GM12892 (cell line): ENCODE measurements at regions not wholly inside any gene's neighbourhood (a gene's known extent, or its start where the extent isn't known, plus 50 kb on each side); places are given as distances from the start of the nearest gene placed in this dataset.

ENCODE experiments used
- DNase-seq: peaks from one replicate; pipeline ENCODE4 v3.0.0; 2011; ENCODE audit not compliant: insufficient read length
- FAIRE-seq: peaks from 2 replicates; lab custom pipeline; 2011; peaks lifted over from hg19 to GRCh38; lab: Jason Lieb, UNC
- POLR2A ChIP-seq: IDR thresholded peaks from 2 replicates; pipeline ENCODE4 v1.6.1; 2011; ENCODE audit warnings: low read depth, low read length, control low read depth
- POLR2AphosphoS5 ChIP-seq: IDR thresholded peaks from 2 replicates; pipeline ENCODE4 v1.6.1; 2011; ENCODE audit warnings: low read depth, low read length, control low read depth
- TAF1 ChIP-seq: IDR thresholded peaks from 2 replicates; pipeline ENCODE4 v1.6.1; 2011; ENCODE audit warnings: low read depth, mild to moderate bottlenecking, control low read depth, low read length, borderline replicate concordance

DNA sequence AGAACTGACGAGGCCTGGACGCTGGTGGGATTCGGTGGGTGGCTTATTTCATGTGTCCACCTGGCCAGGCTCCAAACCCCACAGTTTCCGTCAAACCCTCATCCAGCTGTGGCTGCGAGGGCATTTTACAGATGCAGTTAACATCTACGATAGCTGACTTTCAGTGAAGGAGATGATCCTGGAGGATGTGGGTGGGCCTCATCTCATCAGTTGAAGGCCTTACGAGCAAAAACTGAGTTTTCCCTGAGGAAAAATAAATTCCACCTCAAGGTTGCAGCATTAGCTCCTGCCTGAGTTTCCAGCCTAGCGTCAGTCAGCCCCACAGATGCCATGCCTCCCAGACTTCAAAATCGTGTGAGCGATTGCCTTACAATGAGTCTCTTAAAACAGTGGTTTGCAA, 111.1 kb upstream of the PEG3 start:
- no peak for FAIRE-seq

DNA sequence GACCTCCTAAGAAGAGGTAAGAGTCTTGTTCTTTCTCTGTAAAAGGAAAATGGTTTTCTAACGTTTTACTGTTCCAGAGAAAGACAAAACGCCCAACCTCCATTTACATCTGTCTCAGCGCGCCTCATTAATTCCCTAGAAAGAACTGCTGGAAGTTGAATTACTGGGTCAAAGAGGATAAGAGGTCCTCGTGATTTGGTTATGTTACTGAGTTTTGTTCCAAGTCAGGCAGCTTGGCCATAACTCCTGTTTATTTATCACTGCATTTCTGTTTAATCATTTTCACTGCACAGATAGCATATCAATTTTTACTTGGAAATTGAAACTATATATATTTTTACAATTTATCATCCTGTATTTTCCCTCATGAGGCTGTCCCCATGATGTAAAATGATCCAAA, 112.9 kb upstream of the PEG3 start:
- no peak for TF ChIP-seq POLR2AphosphoS5
- no peak for TF ChIP-seq POLR2A
- TF ChIP-seq TAF1 = no peak
- DNase-seq = no peak
- FAIRE-seq = no peak

More for the DNA sequence above, 111.1 kb upstream of the PEG3 start:
- TF ChIP-seq TAF1 (no peak), POLR2AphosphoS5 (no peak), POLR2A (no peak)
- no peak for DNase-seq

GRCh38 chr19:56955637-56956216, 115.2 kb upstream of the PEG3 start:
- FAIRE-seq (no peak), DNase-seq (no peak)
- TF ChIP-seq TAF1 = no peak
- TF ChIP-seq POLR2A = no peak
- TF ChIP-seq POLR2AphosphoS5 = no peak

DNA sequence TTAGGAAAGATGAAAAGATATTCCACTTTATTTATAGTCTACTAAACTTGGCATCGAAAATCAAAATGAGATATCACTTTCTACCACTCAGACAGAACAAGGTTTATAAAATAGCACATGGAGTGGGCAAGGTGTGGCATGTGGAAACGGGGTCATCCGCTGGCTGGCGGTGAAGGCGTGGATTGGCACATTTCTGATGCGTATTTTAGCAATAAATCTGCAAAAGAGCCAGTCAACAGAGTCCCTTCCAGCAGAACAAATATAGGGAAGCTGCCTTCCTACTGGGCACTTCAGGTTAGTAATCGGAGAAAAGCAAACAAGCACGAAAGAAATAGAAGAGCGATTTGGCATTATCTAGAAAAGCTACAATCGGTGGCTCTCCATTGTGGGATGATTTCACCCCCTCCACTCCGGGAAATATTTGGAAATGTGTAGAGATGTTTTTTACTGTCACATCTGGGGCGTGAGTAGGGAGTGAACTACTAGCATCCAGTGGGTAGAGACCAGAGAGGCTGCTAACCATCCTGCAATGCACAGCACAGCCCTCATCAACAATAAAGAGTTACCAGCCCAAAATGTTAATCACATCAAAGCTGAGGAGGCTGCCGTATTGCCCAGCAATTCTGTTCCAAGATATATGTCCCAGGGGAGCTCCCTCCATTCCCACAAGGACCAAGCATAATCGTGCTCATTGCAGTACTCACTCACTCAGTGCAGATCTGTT, 116.1 kb upstream of the PEG3 start:
- FAIRE-seq = no peak
- TF ChIP-seq POLR2A = no peak
- no peak for TF ChIP-seq POLR2AphosphoS5
- TF ChIP-seq TAF1 = no peak
- DNase-seq = no peak

GRCh38 chr19:56959205-56959604, 118.7 kb upstream of the PEG3 start:
- TF ChIP-seq POLR2AphosphoS5 (no peak), TAF1 (no peak), POLR2A (no peak)
- no peak for FAIRE-seq
- DNase-seq = no peak

GRCh38 chr19:56960959-56961543, 120.5 kb upstream of the PEG3 start:
- DNase-seq = no peak
- FAIRE-seq = no peak
- TF ChIP-seq POLR2A (no peak), POLR2AphosphoS5 (no peak), TAF1 (no peak)

- TF ChIP-seq TAF1 (no peak), POLR2A (no peak), POLR2AphosphoS5 (no peak)
- FAIRE-seq (no peak), DNase-seq (no peak)
Measured at GRCh38 chr19:56964410-56964920, 123.9 kb upstream of the PEG3 start.

GRCh38 chr19:56966225-56966696, 125.7 kb upstream of the PEG3 start:
- no peak for TF ChIP-seq POLR2AphosphoS5
- TF ChIP-seq POLR2A = no peak
- DNase-seq (no peak), FAIRE-seq (no peak)

DNA sequence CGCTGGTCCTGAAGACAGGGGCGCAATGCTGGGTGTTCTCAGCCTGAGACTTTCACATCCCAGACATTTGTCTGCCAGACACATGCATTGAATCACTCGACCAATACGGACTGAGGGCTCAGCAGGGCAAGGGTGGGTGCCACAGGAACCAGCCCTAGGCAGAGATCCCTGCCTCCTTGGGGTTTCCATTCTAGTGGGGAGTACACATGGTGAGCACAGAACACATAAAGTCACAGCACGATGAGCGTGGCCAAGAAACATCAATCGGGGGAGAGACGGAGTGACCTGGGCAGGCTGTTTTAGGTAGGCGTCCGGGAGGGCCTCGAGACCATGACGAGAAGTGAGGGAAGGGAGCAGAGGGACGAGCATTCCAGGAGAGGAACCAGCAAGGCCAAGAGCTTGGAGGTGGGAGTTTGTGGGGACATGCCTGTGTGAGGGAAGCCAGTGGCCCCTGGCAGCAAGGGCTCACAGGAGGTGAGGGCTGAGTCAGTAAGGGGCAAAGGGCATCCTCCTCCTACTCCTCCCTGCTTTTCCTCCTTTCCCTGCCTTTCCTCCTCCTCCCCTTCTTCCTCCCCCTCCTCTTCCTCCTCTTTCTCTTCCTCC, 126.3 kb upstream of the PEG3 start:
- FAIRE-seq (no peak), DNase-seq (no peak)
- TF ChIP-seq POLR2A (no peak), TAF1 (no peak), POLR2AphosphoS5 (no peak)

DNA sequence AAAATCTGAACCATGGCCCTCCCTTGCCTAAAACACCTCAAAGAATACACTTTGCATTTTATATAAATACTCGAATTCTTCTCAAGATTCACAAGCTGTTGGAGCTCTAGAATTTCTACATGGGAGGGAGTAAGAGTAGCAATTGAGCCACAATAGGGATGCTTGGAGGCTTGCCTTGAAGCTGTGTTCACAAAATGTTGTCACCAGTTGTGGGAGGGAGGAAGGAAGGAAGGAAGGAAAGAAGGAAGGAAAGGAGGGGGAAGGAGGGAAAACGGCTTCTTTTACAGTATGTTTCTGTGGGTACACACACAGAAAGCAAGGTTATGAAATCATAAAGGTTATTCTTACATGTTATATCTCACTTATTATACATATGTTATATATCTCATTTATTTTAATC, 128.6 kb upstream of the PEG3 start:
- no peak for DNase-seq
- TF ChIP-seq POLR2AphosphoS5 = no peak
- TF ChIP-seq POLR2A = no peak
- TF ChIP-seq TAF1 = no peak
- FAIRE-seq = no peak

GRCh38 chr19:56969759-56970178, 129.2 kb upstream of the PEG3 start:
- no peak for FAIRE-seq
- no peak for TF ChIP-seq TAF1
- TF ChIP-seq POLR2AphosphoS5 = no peak
- no peak for TF ChIP-seq POLR2A
- no peak for DNase-seq
